Transverse colon (tissue), 3 donors: ENCODE measurements at regions not wholly inside any gene's neighbourhood (a gene's known extent, or its start where the extent isn't known, plus 50 kb on each side); places are given as distances from the start of the nearest gene placed in this dataset.

Experiments
- POLR2A ChIP-seq: fragments of 450-650 bp; IDR thresholded peaks from one replicate; pipeline ENCODE4 v1.6.1; 2016; ENCODE audit warnings: antibody characterized with exemption, mild to moderate bottlenecking, moderate library complexity
- TF ChIP-seq, protein P1 (sequence below), 5 experiments: fragments of 200-600 bp in 3 of 5; fragments of 450-650 bp in 2 of 5; sonication (generic) in 3 of 5; IDR thresholded peaks; 1 replicate in 2 of 5; 2 replicates in 3 of 5; pipeline ENCODE4 v1.5.1; 2016 to 2017; ENCODE audit warnings: antibody characterized with exemption in 5 of 5, inconsistent platforms in 3 of 5, mild to moderate bottlenecking in 2 of 5, moderate library complexity in 1 of 5

- TF ChIP-seq POLR2A: no peak
- TF ChIP-seq, protein P1, sequence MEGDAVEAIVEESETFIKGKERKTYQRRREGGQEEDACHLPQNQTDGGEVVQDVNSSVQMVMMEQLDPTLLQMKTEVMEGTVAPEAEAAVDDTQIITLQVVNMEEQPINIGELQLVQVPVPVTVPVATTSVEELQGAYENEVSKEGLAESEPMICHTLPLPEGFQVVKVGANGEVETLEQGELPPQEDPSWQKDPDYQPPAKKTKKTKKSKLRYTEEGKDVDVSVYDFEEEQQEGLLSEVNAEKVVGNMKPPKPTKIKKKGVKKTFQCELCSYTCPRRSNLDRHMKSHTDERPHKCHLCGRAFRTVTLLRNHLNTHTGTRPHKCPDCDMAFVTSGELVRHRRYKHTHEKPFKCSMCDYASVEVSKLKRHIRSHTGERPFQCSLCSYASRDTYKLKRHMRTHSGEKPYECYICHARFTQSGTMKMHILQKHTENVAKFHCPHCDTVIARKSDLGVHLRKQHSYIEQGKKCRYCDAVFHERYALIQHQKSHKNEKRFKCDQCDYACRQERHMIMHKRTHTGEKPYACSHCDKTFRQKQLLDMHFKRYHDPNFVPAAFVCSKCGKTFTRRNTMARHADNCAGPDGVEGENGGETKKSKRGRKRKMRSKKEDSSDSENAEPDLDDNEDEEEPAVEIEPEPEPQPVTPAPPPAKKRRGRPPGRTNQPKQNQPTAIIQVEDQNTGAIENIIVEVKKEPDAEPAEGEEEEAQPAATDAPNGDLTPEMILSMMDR (IDR thresholded peaks at IDR 0.05): no peak
Measured at GRCh38 chr13:81283062-81283461, 942.1 kb upstream of the SPRY2 start.
